ENCODE measurements at regions not wholly inside any gene's neighbourhood (a gene's known extent, or its start where the extent isn't known, plus 50 kb on each side); places are given as distances from the start of the nearest gene placed in this dataset.

DNA sequence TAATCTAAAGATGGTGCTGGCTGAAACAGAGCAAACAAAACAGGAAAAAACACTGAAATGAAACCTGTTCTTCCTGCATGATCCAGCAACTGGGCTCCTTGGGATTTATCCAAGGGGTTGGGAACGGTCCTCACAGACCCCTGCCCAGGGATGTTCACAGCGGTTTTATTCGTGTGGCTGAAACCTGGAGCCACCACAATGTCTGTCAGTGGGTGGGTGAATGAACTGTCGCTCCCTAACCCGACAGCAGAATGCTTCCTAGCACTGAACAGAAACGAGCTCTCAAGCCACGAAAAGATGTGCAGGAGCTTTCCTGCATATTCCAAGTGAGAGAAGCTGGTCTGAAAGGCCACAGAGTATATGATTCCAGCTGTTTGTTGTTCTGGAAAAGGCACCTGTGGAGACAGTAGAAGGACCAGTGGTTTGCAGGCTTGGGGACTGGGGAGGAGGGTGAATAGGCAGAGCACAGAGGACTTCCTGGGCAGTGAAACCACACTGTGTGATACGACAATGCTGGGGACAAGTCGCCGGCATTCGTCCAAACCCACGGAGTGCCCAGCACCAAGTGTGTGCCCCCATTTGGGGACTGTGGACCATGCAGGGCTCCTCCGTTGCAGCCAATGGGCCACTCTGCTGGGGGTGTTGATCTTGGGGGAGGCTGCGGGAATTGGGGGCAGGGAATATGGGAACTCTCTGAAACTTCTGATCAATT lies 73.9 kb downstream of the TEX29 start:
- Mint-ChIP-seq H3K4me1 (peaks cover 4% of the 10 kb centered on the region), H3K27ac (no peak overlapping the region), H3K9me3 (peaks cover 2% of the 10 kb centered on the region), H3K27me3 (no peaks in the 10 kb centered on the region), H3K36me3 (no peaks in the 10 kb centered on the region), H3K4me3 (no peak overlapping the region)
- CTCF ChIA-PET, result no interaction called here
- DNase-seq, result no peak

GRCh38 chr13:111395511-111396393 lies 75.3 kb downstream of the TEX29 start:
- no peaks in the 10 kb centered on the region for H3K36me3 Mint-ChIP-seq
- peak; percentile 16 for DNase-seq
- CTCF ChIA-PET, result no interaction called here
- H3K27me3 Mint-ChIP-seq, result no peaks in the 10 kb centered on the region
- H3K9me3 Mint-ChIP-seq, result peaks cover 2% of the 10 kb centered on the region
- H3K4me1 Mint-ChIP-seq, result no peaks in the 10 kb centered on the region
- H3K27ac Mint-ChIP-seq, result no peak overlapping the region
- H3K4me3 Mint-ChIP-seq, result no peak overlapping the region

DNA sequence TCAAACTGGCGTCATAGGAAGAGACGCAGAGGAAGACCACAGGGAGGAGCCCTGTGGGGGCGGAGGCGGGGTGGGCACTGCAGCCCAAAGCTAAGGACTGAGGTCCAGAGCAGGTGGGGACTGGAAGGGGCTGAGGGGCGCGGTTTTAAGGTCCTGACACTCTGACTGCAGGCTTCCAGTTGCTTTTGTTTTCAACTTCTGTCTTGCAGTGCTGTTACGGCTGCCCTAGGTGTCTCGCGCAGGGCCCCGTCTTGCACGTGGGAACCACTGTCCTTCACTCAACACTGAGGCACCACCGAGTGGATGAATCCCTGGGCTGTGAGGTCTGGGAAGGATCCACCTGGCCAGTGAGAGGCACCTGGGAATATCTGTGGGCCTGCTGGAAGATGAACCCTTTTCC lies 76.0 kb downstream of the TEX29 start:
- Mint-ChIP-seq H3K27me3 (no peaks in the 10 kb centered on the region), H3K4me3 (no peak overlapping the region), H3K36me3 (no peaks in the 10 kb centered on the region), H3K27ac (no peak overlapping the region), H3K4me1 (no peaks in the 10 kb centered on the region), H3K9me3 (peaks cover 2% of the 10 kb centered on the region)
- CTCF ChIA-PET, result no interaction called here
- peak; percentile 8 for DNase-seq

GRCh38 chr13:111397202-111397880 lies 76.9 kb downstream of the TEX29 start:
- peak; percentile 8 for DNase-seq
- Mint-ChIP-seq H3K4me1 (no peaks in the 10 kb centered on the region), H3K27ac (no peak overlapping the region), H3K36me3 (no peaks in the 10 kb centered on the region), H3K9me3 (peaks cover 2% of the 10 kb centered on the region), H3K27me3 (no peaks in the 10 kb centered on the region), H3K4me3 (no peak overlapping the region)
- CTCF ChIA-PET, result no interaction called here

- Mint-ChIP-seq H3K4me3 (no peak overlapping the region), H3K27me3 (no peaks in the 10 kb centered on the region), H3K27ac (no peak overlapping the region), H3K9me3 (peaks cover 2% of the 10 kb centered on the region), H3K36me3 (no peaks in the 10 kb centered on the region), H3K4me1 (no peaks in the 10 kb centered on the region)
- CTCF ChIA-PET, result no interaction called here
- no peak for DNase-seq
Observed at GRCh38 chr13:111398196-111398595, 77.8 kb downstream of the TEX29 start.

DNA sequence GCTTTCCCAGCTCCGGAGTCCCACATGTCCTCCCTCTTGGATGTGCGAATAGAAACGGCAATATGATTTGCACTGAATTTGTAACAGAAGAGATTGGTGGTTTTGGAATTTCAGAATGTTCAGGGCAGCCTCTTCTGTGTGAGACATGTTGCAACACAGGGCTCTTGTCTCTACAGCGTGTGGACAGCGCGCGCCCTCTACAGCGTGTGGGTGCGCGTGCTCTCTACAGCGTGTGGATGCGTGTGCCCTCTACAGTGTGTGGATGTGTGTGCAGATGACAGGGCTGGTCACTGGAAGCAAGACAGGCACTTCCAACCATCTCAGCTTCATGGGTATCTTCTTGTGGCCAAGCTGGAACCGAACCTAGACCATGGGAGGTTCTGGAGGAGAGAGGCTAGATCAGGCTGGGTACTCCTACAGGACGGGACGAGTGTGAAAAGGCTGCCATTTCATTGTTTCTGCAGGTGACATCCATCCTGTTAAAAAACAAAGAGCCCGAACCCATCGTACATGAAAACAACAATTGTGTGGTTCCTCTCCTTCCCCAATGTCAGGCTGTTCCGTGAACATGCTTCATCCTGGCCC lies 78.4 kb downstream of the TEX29 start:
- CTCF ChIA-PET, result no interaction called here

DNA sequence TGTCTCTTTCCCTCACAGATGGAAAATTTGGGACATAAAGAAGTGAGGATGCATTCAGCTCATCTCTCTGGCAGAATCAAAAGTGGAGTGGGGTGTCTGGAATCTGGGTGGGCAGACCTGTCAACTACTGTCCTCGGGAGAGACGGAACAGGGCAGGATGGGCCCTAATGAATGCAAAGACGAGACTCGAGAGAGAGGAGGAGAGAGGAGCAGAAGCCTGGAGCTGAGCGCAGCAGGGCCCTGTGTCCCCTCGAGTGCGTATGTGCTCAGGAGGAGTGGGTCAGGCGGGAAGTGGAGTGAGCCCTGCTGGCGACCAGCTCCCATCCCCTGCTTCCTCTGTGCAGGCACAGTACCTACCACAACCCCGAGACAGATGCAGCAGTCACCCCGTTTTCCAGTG lies 78.9 kb downstream of the TEX29 start:
- Mint-ChIP-seq H3K9me3 (peaks cover 2% of the 10 kb centered on the region), H3K4me3 (no peak overlapping the region), H3K4me1 (no peaks in the 10 kb centered on the region), H3K36me3 (no peaks in the 10 kb centered on the region), H3K27me3 (no peaks in the 10 kb centered on the region), H3K27ac (no peak overlapping the region)
- CTCF ChIA-PET, result interaction anchor here (0.6 kb wide), 1 partner anchor 269 kb away, joined by 3 read pairs; no protein-coding TSS in a partner anchor
- no peak for DNase-seq

More for the DNA sequence above, 78.4 kb downstream of the TEX29 start:
- Mint-ChIP-seq H3K27ac (no peak overlapping the region), H3K4me1 (no peaks in the 10 kb centered on the region), H3K27me3 (no peaks in the 10 kb centered on the region), H3K4me3 (no peak overlapping the region), H3K9me3 (peaks cover 2% of the 10 kb centered on the region), H3K36me3 (no peaks in the 10 kb centered on the region)
- peak; percentile 5 for DNase-seq

GRCh38 chr13:111399776-111400538 lies 79.5 kb downstream of the TEX29 start:
- Mint-ChIP-seq H3K27ac (no peak overlapping the region), H3K4me3 (no peak overlapping the region), H3K4me1 (no peaks in the 10 kb centered on the region), H3K27me3 (no peaks in the 10 kb centered on the region), H3K9me3 (peaks cover 2% of the 10 kb centered on the region), H3K36me3 (no peaks in the 10 kb centered on the region)
- peak; percentile 10 for DNase-seq
- CTCF ChIA-PET, result interaction anchor here (0.6 kb wide), 1 partner anchor 269 kb away, joined by 3 read pairs; no protein-coding TSS in a partner anchor

DNA sequence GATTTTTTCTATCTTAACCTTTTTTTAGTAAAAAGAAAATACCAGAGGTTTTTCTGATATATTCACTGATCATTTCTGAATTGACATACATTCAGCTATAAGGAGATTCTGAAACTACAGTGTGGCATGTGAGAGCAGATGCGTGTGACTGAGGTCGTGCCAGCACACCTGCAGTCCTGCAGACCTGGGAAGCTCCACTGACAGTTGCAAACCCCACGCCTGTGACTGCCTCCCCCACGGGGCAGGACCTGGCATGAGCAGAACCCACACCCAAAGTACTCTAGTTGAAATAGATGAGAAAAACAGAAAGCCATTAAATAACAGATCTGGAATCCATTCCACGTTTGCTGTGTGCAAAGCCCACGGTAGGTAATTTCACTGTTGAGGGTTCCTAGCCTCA lies 80.7 kb downstream of the TEX29 start:
- H3K9me3 Mint-ChIP-seq, result no peaks in the 10 kb centered on the region
- H3K4me3 Mint-ChIP-seq, result no peak overlapping the region
- no peaks in the 10 kb centered on the region for H3K27me3 Mint-ChIP-seq
- H3K4me1 Mint-ChIP-seq, result no peaks in the 10 kb centered on the region
- no peak for DNase-seq
- no peak overlapping the region for H3K27ac Mint-ChIP-seq
- CTCF ChIA-PET, result interaction anchor here (0.6 to 1.0 kb wide), 2 partner anchors 10 to 135 kb away, joined by 3 read pairs; no protein-coding TSS in a partner anchor
- H3K36me3 Mint-ChIP-seq, result no peaks in the 10 kb centered on the region

GRCh38 chr13:111401755-111402154 lies 81.3 kb downstream of the TEX29 start:
- CTCF ChIA-PET, result no interaction called here
- Mint-ChIP-seq H3K27ac (no peak overlapping the region), H3K9me3 (no peaks in the 10 kb centered on the region), H3K36me3 (no peaks in the 10 kb centered on the region), H3K4me1 (no peaks in the 10 kb centered on the region), H3K4me3 (no peak overlapping the region), H3K27me3 (no peaks in the 10 kb centered on the region)
- peak; percentile 8 for DNase-seq

DNA sequence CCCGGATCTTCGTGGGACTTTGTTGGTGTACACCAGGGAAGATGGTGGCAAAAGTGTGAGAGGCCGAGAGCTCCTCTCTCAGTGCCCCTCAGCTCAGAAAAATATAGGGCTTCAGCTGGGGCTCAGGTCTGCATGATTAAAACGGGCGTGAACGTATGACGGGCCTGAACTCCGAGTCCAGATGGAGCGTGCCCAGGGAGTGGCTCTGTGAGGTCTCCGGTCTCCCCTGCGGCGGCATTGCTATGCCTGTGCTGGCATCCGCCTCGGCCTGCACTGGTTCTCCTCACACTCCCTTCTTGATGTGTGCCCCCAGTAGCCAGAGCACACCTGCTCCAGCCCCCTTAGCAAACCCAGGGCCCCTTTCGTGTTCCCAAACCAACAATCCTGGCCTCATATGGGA lies 82.0 kb downstream of the TEX29 start:
- Mint-ChIP-seq H3K9me3 (no peaks in the 10 kb centered on the region), H3K27ac (no peak overlapping the region), H3K4me1 (no peaks in the 10 kb centered on the region), H3K27me3 (peaks cover under 1% of the 10 kb centered on the region), H3K36me3 (no peaks in the 10 kb centered on the region), H3K4me3 (no peak overlapping the region)
- CTCF ChIA-PET, result no interaction called here
- peak; percentile 11 for DNase-seq

DNA sequence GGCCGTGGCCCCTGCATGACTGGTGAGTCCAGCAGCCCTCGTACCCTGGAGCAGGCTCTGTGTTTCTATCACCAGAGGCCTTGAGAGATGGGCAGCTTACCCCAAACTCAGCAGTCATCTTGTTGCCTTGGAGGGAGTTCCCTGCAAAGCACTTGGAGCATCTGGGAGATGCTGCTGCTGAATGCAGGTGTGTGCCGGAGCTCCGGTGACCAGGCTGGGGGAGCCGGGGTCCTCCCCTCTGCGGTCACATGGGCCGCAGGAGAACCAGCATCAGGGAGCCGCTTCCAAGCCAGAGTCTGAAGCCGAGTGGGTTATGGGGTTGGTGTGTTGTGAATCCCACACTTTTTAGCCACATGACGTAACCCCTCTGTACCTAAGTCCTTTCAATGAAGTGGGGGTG lies 82.8 kb downstream of the TEX29 start:
- Mint-ChIP-seq H3K9me3 (no peaks in the 10 kb centered on the region), H3K27ac (no peak overlapping the region), H3K36me3 (no peaks in the 10 kb centered on the region), H3K27me3 (peaks cover 9% of the 10 kb centered on the region), H3K4me1 (no peaks in the 10 kb centered on the region), H3K4me3 (no peak overlapping the region)
- CTCF ChIA-PET, result interaction anchor here (2.9 kb wide), 1 partner anchor 335 kb away, joined by 14 read pairs; no protein-coding TSS in a partner anchor
- DNase-seq, result peak; percentile 18

DNA sequence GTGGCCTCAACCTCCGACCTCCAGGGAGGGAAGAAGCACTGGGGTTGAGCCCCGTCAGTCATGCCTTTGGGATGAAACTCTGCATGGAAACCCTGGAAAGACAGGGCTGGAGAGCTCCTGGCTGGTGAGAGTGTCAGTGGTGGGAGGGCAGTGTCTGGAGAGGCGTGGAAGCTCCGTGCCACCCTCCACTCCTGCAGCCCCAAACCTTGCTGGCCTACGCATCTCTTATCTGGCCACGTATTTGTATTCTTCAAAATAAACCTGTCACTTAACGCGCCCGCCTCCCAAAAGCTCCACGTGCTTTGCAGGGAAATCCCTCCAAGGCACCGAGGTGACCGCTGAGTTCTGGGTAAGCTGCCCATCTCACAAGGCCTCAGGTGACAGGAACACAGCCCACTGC lies 84.3 kb downstream of the TEX29 start:
- H3K4me1 Mint-ChIP-seq, result no peaks in the 10 kb centered on the region
- no peak overlapping the region for H3K27ac Mint-ChIP-seq
- peak; percentile 5 for DNase-seq
- CTCF ChIA-PET, result interaction anchor here (2.9 kb wide), 1 partner anchor 337 kb away, joined by 14 read pairs; no protein-coding TSS in a partner anchor
- H3K4me3 Mint-ChIP-seq, result no peak overlapping the region
- H3K9me3 Mint-ChIP-seq, result no peaks in the 10 kb centered on the region
- no peaks in the 10 kb centered on the region for H3K36me3 Mint-ChIP-seq
- H3K27me3 Mint-ChIP-seq, result peaks cover 21% of the 10 kb centered on the region
